HG03196 (cell line): ENCODE measurements at regions not wholly inside any gene's neighbourhood (a gene's known extent, or its start where the extent isn't known, plus 50 kb on each side); places are given as distances from the start of the nearest gene placed in this dataset.
"Not testable (repeated sequence)": the region's sequence is repeated elsewhere in the genome, so short reads cannot be mapped to it uniquely, and the experiment has no call there.

Source experiments
- ATAC-seq: cut with Tn5 transposase; IDR thresholded peaks from one replicate; pipeline ENCODE4 v1.9.1; 2021; ENCODE audit not compliant: unreplicated experiment

DNA sequence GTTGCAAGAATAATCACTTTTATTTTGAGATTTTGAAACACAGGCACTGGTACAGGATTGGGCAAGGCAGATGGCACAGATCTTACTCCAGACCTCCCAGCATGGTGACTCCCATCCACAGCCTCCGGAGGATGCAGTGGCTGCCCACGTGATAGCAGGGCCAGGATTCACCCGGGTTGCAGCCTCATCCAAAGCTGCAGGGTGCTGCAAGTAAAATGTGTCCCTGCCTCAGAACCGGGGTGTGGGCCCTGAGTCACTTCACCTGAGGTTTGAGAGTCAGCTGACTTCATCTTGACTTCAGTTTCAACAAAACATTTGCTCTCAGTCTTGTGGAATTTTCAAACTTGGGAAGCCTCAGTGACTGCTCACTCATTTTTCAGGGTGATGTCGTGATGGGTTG, 201.9 kb downstream of the FGF9 start:
- no peak for ATAC-seq

- ATAC-seq: no peak
Measured at GRCh38 chr13:21875116-21875515, 204.2 kb downstream of the FGF9 start.

GRCh38 chr13:21879263-21879914, 208.5 kb downstream of the FGF9 start:
- no peak for ATAC-seq

GRCh38 chr13:21882766-21883165, 211.9 kb downstream of the FGF9 start:
- no peak for ATAC-seq

DNA sequence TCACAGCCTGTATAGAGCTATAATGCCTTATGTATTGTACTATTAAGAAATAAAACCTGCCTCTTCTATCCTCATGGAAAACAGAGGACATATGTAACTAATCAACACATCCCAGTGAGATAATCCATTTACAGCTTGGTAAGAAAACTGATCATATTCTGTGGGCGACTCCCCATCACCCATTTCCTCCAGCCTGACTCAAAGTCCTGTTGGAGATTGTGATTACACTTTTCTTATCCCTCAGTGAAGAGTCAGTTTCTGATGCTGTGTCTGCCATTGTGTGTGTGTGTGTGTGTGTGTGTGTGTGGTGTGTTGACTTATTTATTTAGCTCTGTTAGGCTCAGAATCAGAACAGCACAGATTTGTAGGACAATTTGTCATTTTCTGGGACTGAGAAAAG, 212.8 kb downstream of the FGF9 start:
- ATAC-seq: no peak

GRCh38 chr13:21884299-21884909, 213.5 kb downstream of the FGF9 start:
- ATAC-seq: no peak

DNA sequence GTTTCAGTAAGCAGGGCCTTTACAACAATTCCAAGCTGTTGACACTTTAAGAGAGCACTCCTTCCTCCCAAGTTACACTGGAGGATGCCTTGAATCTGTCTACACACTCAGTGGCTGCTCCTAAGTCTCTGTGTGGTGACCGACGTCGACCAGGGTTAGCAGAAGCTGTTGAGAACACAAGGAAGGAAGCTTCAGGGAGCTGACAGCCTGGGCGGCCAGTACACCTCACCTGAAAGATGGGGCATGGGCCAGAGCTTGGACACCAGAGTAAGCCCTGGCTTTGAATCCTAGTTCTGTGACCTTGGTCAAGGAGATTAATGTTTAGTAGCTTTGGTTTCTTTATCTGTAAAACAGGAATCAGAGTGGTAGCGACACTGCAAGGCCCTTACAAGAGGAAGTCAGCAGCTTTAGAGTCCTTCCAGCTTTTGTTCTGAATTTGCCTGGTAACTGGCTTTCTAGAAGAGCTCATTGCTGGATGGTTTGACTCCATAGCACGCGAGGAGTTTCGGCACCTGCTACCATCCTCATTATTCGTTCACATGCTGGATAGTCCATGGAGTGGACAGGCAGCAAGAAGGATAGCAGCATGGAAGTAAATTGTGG, 214.2 kb downstream of the FGF9 start:
- ATAC-seq: no peak

DNA sequence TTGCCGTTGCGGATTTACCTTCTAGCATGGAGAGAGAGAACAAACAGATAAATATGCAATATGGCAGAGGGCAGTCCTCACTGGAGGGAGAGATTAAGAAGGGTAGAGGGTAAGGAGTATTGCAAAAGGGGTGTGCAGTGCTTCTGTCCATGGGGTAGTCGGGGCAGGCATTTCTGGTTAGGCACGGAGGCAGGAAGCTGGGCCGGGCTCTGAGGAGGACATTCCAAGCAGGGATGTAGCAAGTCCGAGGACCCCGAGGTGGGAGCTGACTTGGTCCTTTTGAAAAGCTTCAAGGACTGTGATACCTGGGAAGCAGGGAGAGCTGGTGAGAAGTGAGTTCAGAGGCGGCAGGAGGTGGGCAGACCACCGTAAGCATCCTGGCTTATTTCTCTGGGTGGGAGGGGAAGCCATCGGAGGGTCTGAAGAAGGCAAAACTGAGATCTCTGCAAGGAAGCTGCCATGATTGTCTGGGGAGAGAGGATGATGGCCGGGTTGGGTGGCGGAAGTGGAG, 214.9 kb downstream of the FGF9 start:
- ATAC-seq: no peak

DNA sequence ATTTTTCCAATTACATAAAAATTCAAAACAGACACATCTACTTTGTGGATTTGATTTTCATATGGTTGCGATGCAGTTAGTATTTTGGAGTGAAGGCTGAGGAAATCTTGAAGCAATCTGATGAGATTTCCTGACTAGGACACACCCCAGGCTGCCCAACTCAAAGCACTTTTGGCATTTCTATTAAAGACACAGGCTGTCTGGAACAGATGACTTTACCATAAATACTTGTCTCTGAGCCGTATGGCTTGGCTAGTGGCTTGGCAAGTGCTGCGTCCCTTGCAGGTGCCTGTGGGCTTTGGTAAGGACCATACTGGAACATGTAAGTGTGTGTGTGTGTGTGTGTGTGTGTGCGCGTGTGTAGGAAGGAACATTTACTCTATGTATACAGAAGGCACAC, 218.8 kb downstream of the FGF9 start:
- no peak for ATAC-seq

DNA sequence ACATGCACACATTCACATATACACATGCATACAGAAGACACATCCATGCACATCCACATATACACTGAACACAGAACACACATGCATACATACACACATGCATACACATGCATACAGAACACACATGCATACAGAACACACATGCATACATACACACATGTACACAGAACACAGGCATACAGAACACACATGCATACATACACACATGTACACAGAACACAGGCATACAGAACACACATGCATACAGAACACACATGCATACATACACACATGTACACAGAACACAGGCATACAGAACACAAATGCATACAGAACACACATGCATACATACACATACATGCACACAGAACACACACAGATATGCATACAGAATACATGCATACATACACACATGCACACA, 219.3 kb downstream of the FGF9 start:
- ATAC-seq: not testable (repeated sequence)

GRCh38 chr13:21894091-21894490, 223.2 kb downstream of the FGF9 start:
- ATAC-seq: no peak

DNA sequence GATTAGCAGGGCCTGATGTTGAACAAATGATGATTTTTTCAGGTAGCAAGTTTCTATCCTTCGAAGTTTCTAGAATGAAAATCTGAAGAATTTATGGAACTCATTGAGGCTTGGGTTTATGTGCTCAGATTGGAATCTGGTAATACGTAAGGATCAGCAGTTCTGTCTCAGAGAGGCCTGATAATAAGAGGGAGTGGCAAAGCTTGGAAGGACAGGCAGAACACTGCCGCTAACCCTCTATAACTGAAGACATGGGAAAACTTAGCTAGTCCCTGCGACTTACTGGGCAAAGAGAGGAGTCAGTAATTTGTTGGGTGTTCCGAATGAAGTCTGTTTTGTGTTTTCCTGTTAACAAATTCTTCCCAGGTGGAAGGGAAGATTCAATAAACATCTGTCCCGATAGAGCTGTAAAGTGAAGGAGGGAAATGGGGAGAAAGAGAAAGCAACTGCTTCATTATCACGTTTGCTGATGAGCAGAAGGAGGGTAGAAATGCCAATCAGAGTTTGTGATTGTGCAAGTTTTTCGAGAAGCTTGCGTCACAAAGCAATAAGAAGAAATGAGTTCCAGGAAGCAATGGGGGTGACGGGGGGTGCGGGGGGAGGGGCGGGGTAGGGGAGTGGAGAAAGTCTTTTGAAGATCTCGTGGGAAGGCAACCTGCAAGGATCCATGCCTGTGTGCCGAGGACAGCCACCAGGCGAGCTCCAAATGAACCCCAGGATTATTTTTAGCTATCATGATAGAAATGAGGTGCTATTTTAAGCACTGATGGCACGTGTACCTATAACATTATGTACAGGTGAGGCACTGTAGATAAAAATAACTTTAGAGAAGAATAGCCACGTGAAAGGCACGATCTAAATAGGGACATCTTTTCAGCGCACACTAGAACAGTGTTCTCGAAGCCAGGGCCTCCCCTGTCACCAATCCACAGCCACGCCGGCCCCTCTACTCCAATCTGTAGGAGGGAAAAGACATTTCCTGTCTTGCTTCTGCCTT, 224.1 kb downstream of the FGF9 start:
- no peak for ATAC-seq

DNA sequence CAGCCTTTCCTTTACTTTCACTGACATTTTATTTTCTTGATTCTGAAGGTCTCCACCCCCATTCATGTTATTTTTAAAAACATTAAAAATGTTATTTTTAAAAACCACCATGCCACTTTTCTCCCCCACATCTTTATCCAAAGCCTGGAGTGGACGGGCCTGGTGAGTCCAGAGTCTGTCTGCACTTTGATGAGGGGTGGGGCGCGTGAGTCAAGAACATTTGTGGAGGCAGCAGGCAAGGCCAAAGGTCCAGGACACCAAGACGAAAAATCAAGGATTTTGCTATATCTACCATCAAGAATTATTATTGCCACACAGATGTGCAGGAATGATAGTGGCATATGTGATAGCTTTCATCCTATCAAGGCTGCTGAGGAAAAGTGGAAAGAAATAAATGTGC, 224.9 kb downstream of the FGF9 start:
- ATAC-seq: no peak

GRCh38 chr13:21897161-21897560, 226.3 kb downstream of the FGF9 start:
- no peak for ATAC-seq

- ATAC-seq: no peak
Measured at GRCh38 chr13:21898459-21898858, 227.6 kb downstream of the FGF9 start.

GRCh38 chr13:21898945-21899344, 228.1 kb downstream of the FGF9 start:
- no peak for ATAC-seq

DNA sequence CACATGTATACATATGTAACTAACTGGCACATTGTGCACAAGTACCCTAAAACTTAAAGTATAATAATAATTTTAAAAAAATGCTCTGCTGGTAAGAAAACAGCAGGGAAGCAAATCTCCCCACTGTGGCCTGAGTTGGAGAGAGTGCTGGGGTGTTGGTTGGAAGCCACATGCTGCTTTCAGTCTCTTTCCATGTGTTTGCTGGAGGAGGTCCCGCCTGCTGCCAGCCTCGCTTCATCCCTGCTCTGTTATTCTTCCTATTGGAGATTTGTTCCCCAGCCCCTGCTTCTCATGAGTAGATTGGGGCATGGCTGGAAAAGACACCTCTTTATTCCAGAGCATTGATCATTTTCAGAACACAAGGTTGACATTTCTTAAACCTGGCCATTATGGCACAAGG, 230.5 kb downstream of the FGF9 start:
- no peak for ATAC-seq

- no peak for ATAC-seq
Measured at GRCh38 chr13:21901811-21902708, 231.2 kb downstream of the FGF9 start.

DNA sequence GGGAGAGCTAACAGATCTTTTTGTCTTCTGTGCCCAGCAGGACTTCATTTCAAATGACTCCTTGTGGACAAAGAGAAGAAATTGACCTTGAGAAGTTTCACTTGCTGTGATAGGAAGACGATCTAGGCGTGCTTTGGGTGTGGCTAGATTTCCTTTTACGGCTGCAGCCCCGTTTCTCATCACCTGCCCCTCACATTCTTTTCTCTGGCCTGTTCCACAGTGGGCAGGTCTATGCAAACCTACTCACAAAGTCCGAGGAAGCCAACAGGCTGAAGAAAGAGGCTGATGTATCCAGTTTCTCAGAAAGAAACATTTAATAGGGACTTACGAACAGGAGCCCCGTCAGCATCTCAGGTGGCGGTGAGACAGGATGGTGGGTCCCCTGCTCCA, 231.8 kb downstream of the FGF9 start:
- no peak for ATAC-seq

DNA sequence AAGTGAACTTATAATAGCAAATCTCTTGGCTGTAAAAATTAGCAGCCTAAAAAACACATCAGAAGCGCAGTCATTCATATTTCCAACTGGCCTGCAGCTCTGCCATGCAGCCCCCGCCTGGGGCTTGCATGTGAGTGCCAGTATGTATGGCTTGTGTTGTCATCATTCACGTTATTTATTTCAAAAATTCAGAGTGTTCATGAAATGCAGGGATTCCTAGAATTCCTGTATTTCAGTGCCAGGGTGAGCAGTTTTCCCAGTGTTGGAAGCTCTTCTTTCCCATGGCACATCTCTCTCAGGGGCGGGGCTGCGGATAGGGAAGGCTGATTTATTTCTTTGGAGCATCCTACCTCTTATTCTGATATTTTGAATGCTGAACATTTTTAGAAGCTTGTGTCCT, 234.6 kb downstream of the FGF9 start:
- ATAC-seq: no peak
